ENCODE measurements at regions not wholly inside any gene's neighbourhood (a gene's known extent, or its start where the extent isn't known, plus 50 kb on each side); places are given as distances from the start of the nearest gene placed in this dataset.

- no peak for TF ChIP-seq CTCF (IDR thresholded peaks at IDR 0.05)
- H3K36me3 Mint-ChIP-seq (ENCODE audit: low read depth) = no peaks in the 10 kb centered on the region
- no peaks in the 10 kb centered on the region for H3K9me3 Mint-ChIP-seq
- peaks cover 28% of the 10 kb centered on the region for H3K4me1 Mint-ChIP-seq (ENCODE audit: low read depth)
- no peak overlapping the region for H3K4me3 Mint-ChIP-seq
- no peak for DNase-seq
- no peaks in the 10 kb centered on the region for H3K27me3 Mint-ChIP-seq (ENCODE audit: insufficient read depth)
- no peak overlapping the region for H3K27ac Mint-ChIP-seq
Measured at GRCh38 chr6:53724501-53724900, 58.9 kb upstream of the KLHL31 start.

- no peaks in the 10 kb centered on the region for H3K36me3 Mint-ChIP-seq (ENCODE audit: low read depth)
- peaks cover 28% of the 10 kb centered on the region for H3K4me1 Mint-ChIP-seq (ENCODE audit: low read depth)
- no peak for TF ChIP-seq CTCF (IDR thresholded peaks at IDR 0.05)
- H3K27me3 Mint-ChIP-seq (ENCODE audit: insufficient read depth) = no peaks in the 10 kb centered on the region
- H3K4me3 Mint-ChIP-seq = no peak overlapping the region
- no peak for DNase-seq
- H3K27ac Mint-ChIP-seq = no peak overlapping the region
- no peaks in the 10 kb centered on the region for H3K9me3 Mint-ChIP-seq
Measured at GRCh38 chr6:53723331-53723730, 57.8 kb upstream of the KLHL31 start.

- Mint-ChIP-seq H3K36me3 (ENCODE audit: low read depth) (no peaks in the 10 kb centered on the region), H3K4me1 (ENCODE audit: low read depth) (peaks cover 14% of the 10 kb centered on the region), H3K9me3 (no peaks in the 10 kb centered on the region), H3K27me3 (ENCODE audit: insufficient read depth) (peaks cover 2% of the 10 kb centered on the region), H3K27ac (no peak overlapping the region), H3K4me3 (no peak overlapping the region)
- DNase-seq = no peak
- TF ChIP-seq CTCF (IDR thresholded peaks at IDR 0.05) = no peak
Measured at GRCh38 chr6:53721766-53722165, 56.2 kb upstream of the KLHL31 start.

GRCh38 chr6:53718597-53719460 is 53.3 kb upstream of the KLHL31 start:
- H3K27ac Mint-ChIP-seq = no peak overlapping the region
- H3K4me3 Mint-ChIP-seq = no peak overlapping the region
- peak; percentile 94 for TF ChIP-seq CTCF (IDR thresholded peaks at IDR 0.05)
- H3K9me3 Mint-ChIP-seq = no peaks in the 10 kb centered on the region
- H3K4me1 Mint-ChIP-seq (ENCODE audit: low read depth) = peaks cover 6% of the 10 kb centered on the region
- H3K27me3 Mint-ChIP-seq (ENCODE audit: insufficient read depth) = peaks cover 10% of the 10 kb centered on the region
- no peaks in the 10 kb centered on the region for H3K36me3 Mint-ChIP-seq (ENCODE audit: low read depth)
- DNase-seq = peak; percentile 62

- Mint-ChIP-seq H3K36me3 (ENCODE audit: low read depth) (no peaks in the 10 kb centered on the region), H3K27me3 (ENCODE audit: insufficient read depth) (peaks cover 18% of the 10 kb centered on the region), H3K27ac (no peak overlapping the region), H3K4me3 (no peak overlapping the region), H3K9me3 (no peaks in the 10 kb centered on the region), H3K4me1 (ENCODE audit: low read depth) (peaks cover 6% of the 10 kb centered on the region)
- no peak for TF ChIP-seq CTCF (IDR thresholded peaks at IDR 0.05)
- no peak for DNase-seq
Measured at GRCh38 chr6:53717566-53717965, 52.0 kb upstream of the KLHL31 start.
